Gastrocnemius medialis (tissue), 4 donors: ENCODE measurements at regions not wholly inside any gene's neighbourhood (a gene's known extent, or its start where the extent isn't known, plus 50 kb on each side); places are given as distances from the start of the nearest gene placed in this dataset.

Source experiments
- ATAC-seq, 2 donors: fragments of 150-250 bp; one replicate each; pipeline ENCODE4 v1.9.1; 2016
- DNase-seq, 2 donors: peaks; one replicate each; pipeline ENCODE4 v3.0.0-alpha.2; 2019
- H3K27ac ChIP-seq, 4 donors: fragments of 200-600 bp; sonication (generic); 1 replicate in 1 of 4; 2 replicates in 3 of 4; pipeline ENCODE4 v1.5.1; 2016 to 2018; ENCODE audit warnings: mild to moderate bottlenecking in 2 of 4, moderate library complexity in 1 of 4
- H3K27me3 ChIP-seq, 3 donors: fragments of 200-600 bp; sonication (generic) in 2 of 3; 1 replicate in 1 of 3; 2 replicates in 2 of 3; pipeline versions ENCODE4 v1.5.1 to v1.6.0; 2016 to 2019; ENCODE audit warnings: mild to moderate bottlenecking in 1 of 3, moderate library complexity in 1 of 3
- H3K36me3 ChIP-seq, 2 donors: fragments of 200-600 bp; sonication (generic) in 1 of 2; one replicate each; pipeline ENCODE4 v1.5.1; 2017 to 2018
- H3K4me1 ChIP-seq, 2 donors: fragments of 200-600 bp; sonication (generic) in 1 of 2; one replicate each; pipeline ENCODE4 v1.5.1; 2016 to 2017; ENCODE audit warnings: mild to moderate bottlenecking in 2 of 2
- H3K4me3 ChIP-seq, 4 donors: fragments of 200-600 bp; sonication (generic) in 3 of 4; 1 replicate in 1 of 4; 2 replicates in 3 of 4; pipeline ENCODE4 v1.5.1; 2016 to 2019; ENCODE audit warnings: mild to moderate bottlenecking in 2 of 4
- H3K9me3 ChIP-seq, 3 donors: fragments of 200-600 bp; sonication (generic) in 2 of 3; 1 replicate in 1 of 3; 2 replicates in 2 of 3; pipeline ENCODE4 v1.5.1; 2016 to 2019
- POLR2A ChIP-seq, 2 donors: fragments of 450-650 bp; IDR thresholded peaks; one replicate each; pipeline ENCODE4 v1.6.1; 2017; ENCODE audit warnings: antibody characterized with exemption in 2 of 2, mild to moderate bottlenecking in 2 of 2, moderate library complexity in 2 of 2
- in situ Hi-C, 4 donors: fragments of 200-750 bp; cut with MboI; loops; one replicate each; pipeline versions ENCODE4 v1.15.0 to v1.8.0; 2017; ENCODE audit warnings: low sequenced_read_pairs in 4 of 4
- intact Hi-C: fragments of 100-400 bp; cut with DNase I; formaldehyde crosslinking; loops from one replicate; pipeline ENCODE4 v1.15.1; 2023; ENCODE audit warnings: low total_unique reads
- TF ChIP-seq, protein P1 (sequence below), 5 experiments: fragments of 450-650 bp in 3 of 5; fragments of 200-600 bp in 2 of 5; sonication (generic) in 2 of 5; IDR thresholded peaks in 4 of 5; conservative IDR thresholded peaks in 1 of 5; 1 replicate in 4 of 5; 2 replicates in 1 of 5; pipeline ENCODE4 v1.5.1; 2016 to 2019; ENCODE audit warnings: antibody characterized with exemption in 5 of 5, mild to moderate bottlenecking in 3 of 5, moderate library complexity in 3 of 5

DNA sequence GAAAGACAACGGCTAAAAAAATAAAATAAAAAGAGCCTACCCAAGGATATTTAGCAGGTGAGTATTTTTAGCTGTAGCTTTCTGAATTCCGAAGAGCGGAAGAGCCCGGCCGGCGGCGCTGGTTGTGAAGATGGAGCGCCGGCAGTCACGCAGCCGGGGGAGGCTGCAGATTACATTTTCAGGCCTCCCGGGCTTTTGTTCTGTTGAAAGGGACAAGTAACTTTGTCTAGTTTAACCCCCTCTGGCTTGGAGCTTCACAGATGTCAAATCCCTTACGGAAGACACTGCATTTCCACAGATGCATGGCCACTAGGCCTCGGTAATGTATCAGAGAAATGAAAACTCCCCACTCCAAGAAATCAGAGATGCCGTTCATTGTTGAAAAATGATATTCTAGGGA is 497.6 kb upstream of the MKI67 start:
- no peak for TF ChIP-seq POLR2A (IDR thresholded peaks at IDR 0.05)
- TF ChIP-seq, protein P1, sequence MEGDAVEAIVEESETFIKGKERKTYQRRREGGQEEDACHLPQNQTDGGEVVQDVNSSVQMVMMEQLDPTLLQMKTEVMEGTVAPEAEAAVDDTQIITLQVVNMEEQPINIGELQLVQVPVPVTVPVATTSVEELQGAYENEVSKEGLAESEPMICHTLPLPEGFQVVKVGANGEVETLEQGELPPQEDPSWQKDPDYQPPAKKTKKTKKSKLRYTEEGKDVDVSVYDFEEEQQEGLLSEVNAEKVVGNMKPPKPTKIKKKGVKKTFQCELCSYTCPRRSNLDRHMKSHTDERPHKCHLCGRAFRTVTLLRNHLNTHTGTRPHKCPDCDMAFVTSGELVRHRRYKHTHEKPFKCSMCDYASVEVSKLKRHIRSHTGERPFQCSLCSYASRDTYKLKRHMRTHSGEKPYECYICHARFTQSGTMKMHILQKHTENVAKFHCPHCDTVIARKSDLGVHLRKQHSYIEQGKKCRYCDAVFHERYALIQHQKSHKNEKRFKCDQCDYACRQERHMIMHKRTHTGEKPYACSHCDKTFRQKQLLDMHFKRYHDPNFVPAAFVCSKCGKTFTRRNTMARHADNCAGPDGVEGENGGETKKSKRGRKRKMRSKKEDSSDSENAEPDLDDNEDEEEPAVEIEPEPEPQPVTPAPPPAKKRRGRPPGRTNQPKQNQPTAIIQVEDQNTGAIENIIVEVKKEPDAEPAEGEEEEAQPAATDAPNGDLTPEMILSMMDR (IDR thresholded peaks at IDR 0.05 in 4 of 5, conservative IDR thresholded peaks at IDR 0.05 in 1 of 5) = no peak
- H3K4me1 ChIP-seq = no peaks in the 10 kb centered on the region
- no peak overlapping the region for H3K27ac ChIP-seq
- H3K27me3 ChIP-seq = peaks cover 0 to 3% (median 0%) of the 10 kb centered on the region in 3 donors
- DNase-seq (no peak), ATAC-seq (no peak)
- intact Hi-C loops = no loop called here
- in situ Hi-C loops = no loop called here
- no peak overlapping the region for H3K4me3 ChIP-seq
- no peaks in the 10 kb centered on the region for H3K36me3 ChIP-seq
- no peaks in the 10 kb centered on the region for H3K9me3 ChIP-seq

DNA sequence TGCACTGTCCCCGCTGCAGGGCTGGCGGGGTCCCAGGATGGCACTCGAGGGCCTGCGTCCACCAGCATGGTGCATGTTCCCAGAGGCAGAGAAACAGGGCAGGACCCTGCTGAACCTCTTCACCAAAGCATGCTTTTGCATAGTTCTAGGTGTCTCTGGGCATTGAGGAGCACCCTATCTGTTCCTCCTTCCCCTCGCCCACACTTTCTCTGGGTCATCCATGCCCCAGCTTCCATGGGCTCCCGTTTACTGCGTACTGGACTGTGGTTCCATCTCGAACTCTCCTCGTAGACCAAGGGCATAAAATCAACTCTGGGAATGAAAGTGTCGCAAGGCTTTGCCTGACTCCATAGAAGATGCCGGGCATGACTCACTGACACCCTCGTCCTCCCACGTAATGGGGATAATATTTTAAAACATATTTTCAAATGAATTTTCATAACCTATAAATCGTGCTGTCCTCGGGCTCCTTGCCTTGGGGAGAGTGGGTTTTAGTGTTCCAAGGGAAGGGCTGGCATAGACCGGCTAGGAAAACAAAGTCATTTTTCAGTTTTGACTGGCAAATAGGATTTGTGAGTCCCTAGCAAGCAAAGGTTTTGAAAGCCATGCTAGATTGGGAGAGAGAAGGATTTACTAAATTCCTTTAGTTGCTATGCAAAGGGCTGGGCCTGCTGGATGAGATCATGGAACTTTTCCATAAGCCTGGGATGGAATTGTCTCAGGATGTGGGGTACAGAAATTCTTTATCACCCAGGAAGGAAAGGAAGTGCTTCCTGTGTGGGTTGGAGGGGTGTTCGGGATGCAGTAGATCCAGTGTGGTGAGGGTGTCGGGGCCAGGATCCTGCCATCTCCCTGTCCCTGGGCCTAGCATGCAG is 498.7 kb upstream of the MKI67 start:
- no peak for ATAC-seq
- intact Hi-C loops = no loop called here

DNA sequence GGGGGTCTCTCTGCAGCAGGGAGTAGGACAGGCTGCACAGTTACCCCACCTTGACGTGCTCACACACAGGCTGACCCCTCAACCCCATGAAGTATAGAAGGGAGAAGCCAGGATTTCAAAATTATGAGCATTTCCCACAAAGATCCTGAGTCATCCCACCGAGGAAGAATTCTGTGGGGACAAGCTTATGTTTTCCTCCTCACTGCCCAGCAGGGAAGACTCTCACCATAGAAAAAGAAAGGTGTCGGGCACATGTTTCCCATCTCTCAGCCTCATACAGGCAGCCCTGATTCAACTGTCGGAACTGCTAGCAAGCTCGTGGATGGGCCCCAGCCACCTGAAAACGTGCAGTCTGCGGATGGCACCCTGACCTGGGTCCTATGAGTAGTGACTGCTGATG is 499.7 kb upstream of the MKI67 start:
- Histone ChIP-seq H3K4me3 (no peak overlapping the region), H3K9me3 (no peaks in the 10 kb centered on the region), H3K27me3 (no peaks in the 10 kb centered on the region), H3K36me3 (no peaks in the 10 kb centered on the region), H3K27ac (no peak overlapping the region), H3K4me1 (no peaks in the 10 kb centered on the region)
- intact Hi-C loops = no loop called here
- ATAC-seq = no peak
- TF ChIP-seq, protein P1 (IDR thresholded peaks at IDR 0.05 in 4 of 5, conservative IDR thresholded peaks at IDR 0.05 in 1 of 5) = no peak
- no peak for TF ChIP-seq POLR2A (IDR thresholded peaks at IDR 0.05)
- in situ Hi-C loops = no loop called here
- DNase-seq = no peak

More for the DNA sequence above, 498.7 kb upstream of the MKI67 start:
- H3K36me3 ChIP-seq = no peaks in the 10 kb centered on the region
- H3K27me3 ChIP-seq = no peaks in the 10 kb centered on the region
- H3K27ac ChIP-seq = no peak overlapping the region
- no peak for DNase-seq
- TF ChIP-seq POLR2A (IDR thresholded peaks at IDR 0.05) = no peak
- TF ChIP-seq, protein P1 (IDR thresholded peaks at IDR 0.05 in 4 of 5, conservative IDR thresholded peaks at IDR 0.05 in 1 of 5) = no peak
- H3K9me3 ChIP-seq = no peaks in the 10 kb centered on the region
- no peaks in the 10 kb centered on the region for H3K4me1 ChIP-seq
- in situ Hi-C loops = no loop called here
- no peak overlapping the region for H3K4me3 ChIP-seq

DNA sequence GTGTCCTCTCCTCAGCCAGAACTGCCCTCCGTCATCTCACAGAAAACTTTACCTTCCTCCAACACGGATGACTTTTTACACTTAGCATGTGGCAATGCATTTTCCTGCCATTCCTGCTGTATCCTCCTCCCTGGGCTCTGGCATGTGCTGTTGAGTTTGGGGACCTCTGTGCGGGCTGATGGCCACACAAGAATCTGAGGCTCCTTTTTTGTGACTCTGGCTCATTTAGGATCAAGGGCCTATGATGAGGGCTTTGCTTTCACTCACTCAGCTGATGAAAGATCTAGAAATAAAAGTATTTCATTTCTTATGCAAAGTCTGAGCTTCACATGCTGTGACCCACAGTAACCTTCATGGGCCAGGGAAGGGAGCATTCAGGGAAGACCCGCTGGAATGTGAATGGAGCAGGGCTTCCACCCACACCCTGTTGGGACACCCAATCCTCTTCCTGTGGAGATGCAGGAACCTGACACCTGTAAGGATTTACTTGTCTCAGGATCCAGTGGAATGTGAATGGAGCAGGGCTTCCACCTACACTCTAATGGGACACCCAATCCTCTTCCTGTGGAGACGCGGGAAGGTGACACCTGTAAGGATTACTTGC is 500.3 kb upstream of the MKI67 start:
- no peak for TF ChIP-seq POLR2A (IDR thresholded peaks at IDR 0.05)
- TF ChIP-seq, protein P1 (IDR thresholded peaks at IDR 0.05 in 4 of 5, conservative IDR thresholded peaks at IDR 0.05 in 1 of 5) = no peak
- Histone ChIP-seq H3K36me3 (no peaks in the 10 kb centered on the region), H3K4me1 (peaks cover 0 to 4% of the 10 kb centered on the region in 2 donors), H3K27ac (no peak overlapping the region), H3K9me3 (no peaks in the 10 kb centered on the region), H3K4me3 (no peak overlapping the region), H3K27me3 (no peaks in the 10 kb centered on the region)
- ATAC-seq = no peak
- intact Hi-C loops (no loop called here), in situ Hi-C loops (no loop called here)
- no peak for DNase-seq
